Fibroblast of the aortic adventitia (primary cell): ENCODE measurements at regions not wholly inside any gene's neighbourhood (a gene's known extent, or its start where the extent isn't known, plus 50 kb on each side); places are given as distances from the start of the nearest gene placed in this dataset.
A peak's percentile ranks its signal among the peaks of the same experiment; 100 is the strongest.
"Not testable (repeated sequence)": the region's sequence is repeated elsewhere in the genome, so short reads cannot be mapped to it uniquely, and the experiment has no call there.

Source experiments
- DNase-seq: peaks from one replicate; pipeline ENCODE4 v3.0.0-alpha.2; 2010; ENCODE audit warnings: low read depth
- H3K4me3 ChIP-seq: 2 replicates; pipeline ENCODE4 v1.5.1; 2011; ENCODE audit warnings: low read depth, mild to moderate bottlenecking, control low read depth, low read length, moderate library complexity
- TF ChIP-seq, protein P1 (sequence below): IDR thresholded peaks from 2 replicates; pipeline ENCODE4 v1.5.1; 2011; ENCODE audit warnings: mild to moderate bottlenecking, low read length, control low read depth, inconsistent platforms; ENCODE audit not compliant: insufficient read depth

DNA sequence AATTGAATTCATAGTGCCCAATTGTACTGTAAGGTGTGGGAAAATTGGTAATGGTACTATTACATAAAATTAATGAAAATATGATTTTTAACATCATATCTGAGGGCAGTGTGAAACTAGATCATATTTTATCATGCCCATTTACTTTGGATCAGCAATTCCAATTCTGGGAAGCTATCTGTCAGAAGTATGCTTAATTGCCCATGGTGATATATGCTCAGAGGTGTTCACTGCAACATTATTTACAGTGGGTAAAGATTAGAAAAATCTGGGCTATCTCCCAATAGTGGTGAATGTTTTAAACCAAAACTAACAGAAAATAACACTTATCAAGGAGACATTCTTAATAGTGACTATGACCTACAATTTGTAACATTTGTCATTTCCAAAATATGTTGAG is 1260.0 kb downstream of the BRINP3 start:
- DNase-seq, result no peak
- TF ChIP-seq, protein P1, sequence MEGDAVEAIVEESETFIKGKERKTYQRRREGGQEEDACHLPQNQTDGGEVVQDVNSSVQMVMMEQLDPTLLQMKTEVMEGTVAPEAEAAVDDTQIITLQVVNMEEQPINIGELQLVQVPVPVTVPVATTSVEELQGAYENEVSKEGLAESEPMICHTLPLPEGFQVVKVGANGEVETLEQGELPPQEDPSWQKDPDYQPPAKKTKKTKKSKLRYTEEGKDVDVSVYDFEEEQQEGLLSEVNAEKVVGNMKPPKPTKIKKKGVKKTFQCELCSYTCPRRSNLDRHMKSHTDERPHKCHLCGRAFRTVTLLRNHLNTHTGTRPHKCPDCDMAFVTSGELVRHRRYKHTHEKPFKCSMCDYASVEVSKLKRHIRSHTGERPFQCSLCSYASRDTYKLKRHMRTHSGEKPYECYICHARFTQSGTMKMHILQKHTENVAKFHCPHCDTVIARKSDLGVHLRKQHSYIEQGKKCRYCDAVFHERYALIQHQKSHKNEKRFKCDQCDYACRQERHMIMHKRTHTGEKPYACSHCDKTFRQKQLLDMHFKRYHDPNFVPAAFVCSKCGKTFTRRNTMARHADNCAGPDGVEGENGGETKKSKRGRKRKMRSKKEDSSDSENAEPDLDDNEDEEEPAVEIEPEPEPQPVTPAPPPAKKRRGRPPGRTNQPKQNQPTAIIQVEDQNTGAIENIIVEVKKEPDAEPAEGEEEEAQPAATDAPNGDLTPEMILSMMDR, result no peak

DNA sequence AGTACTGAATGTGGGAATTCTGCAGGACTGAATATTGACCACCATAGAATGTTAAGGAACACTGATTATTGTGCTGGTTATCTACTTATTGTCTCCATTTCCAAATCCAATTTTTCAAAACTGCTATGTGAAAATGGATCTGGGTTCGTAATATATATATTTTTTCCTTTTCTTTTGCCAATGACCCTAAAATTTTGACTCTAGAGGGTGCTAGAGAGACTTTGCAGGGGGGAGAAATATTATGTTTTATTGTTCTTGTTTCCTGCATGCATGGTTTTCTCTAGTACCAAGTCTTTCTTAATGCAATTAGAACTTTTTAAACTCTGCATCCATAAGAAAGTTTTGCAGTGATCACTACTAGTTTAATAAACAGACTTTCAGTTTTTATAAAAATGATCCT is 1256.9 kb downstream of the BRINP3 start:
- TF ChIP-seq, protein P1, result no peak
- DNase-seq, result no peak
- H3K4me3 ChIP-seq, result no peak overlapping the region

More for the DNA sequence above, 1260.0 kb downstream of the BRINP3 start:
- no peak overlapping the region for H3K4me3 ChIP-seq

DNA sequence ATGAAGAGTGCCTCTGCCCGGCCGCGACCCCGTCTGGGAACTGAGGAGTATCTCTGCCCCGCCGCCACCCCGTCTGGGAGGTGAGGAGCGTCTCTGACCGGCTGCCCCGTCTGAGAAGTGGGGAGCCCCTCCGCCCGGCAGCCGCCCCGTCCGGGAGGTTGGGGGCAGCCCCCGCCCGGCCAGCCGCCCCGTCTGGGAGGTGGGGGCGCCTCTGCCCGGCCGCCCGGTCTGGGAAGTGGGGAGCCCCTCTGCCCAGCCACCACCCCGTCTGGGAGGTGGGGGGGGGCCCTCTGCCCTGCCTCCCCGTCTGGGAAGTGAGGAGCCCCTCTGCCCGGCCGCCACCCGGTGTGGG is 1251.9 kb downstream of the BRINP3 start:
- not testable (repeated sequence) for H3K4me3 ChIP-seq, DNase-seq

DNA sequence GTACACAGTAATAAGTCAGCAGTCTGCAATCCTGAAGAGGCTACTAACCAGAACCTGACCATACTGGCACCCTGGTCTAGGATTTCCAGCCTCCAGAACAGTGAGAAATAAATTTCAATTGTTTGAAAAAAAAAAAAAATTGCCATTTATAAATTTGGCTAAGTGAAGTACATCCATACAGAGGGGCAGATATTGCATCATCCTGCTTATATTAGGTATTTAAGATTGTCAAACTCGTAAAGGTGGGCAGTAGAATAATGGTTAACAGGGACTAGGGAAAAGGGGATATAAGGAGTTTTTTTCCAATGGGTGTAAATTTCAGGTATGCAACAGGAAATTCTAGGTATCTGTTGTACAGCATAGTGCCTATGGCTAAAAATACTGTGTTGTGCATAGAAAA is 1250.9 kb downstream of the BRINP3 start:
- DNase-seq, result no peak
- TF ChIP-seq, protein P1, result no peak
- no peak overlapping the region for H3K4me3 ChIP-seq

DNA sequence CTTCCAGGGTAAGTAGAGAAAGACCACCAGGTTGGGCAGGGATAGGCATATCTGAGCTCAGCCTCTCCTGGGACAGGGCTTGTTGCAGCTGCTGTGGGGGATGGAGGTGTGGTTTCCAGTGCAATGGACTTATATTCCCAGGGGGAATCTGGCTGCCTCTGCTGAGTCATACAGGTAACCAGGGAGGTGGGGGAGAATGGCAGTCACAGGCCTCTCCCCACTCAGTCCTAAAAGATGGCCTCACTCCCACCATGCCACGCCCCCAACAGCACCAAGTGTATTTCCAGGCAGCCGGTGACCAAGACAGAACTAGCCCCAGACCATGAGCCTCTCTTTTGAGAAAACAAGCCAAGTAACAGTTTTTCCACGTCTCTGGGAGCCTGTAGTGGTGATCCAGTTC is 1240.7 kb downstream of the BRINP3 start:
- TF ChIP-seq, protein P1, result no peak
- no peak overlapping the region for H3K4me3 ChIP-seq
- DNase-seq, result no peak

DNA sequence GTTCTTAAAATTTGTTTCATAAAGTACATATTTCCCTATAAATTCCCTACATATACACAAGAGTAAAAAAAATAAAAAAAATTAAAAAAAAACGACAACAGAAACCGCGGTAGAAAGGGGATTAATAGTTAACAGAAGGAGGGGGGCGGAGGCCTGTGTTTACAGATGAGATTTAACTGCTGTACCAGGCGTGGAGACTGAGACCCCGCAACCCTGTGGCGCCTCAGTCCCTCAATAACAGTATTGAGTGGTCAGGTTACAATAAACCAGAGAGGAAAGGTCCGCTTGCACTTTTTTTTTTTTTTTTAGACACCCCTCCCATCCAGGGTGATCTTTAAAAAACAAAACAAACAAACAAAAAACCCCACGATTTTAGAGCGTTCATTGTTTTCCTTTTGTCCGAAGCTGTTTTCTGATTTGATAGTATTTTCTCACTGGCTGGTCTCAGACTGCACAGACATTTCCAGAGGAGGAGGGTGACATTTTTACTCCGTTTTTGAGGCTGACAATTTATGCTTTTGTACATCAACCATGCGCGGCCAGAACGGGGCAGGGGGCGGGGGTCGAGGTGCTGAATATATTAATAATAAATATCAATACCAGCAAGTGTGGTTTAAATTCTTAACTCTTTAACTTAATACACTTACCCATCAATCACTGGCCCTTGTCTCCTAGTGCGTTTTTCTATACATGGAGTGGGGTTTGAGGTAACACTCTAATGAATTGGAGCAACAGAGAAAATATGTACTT is 1223.9 kb downstream of the BRINP3 start:
- no peak overlapping the region for H3K4me3 ChIP-seq
- TF ChIP-seq, protein P1, result no peak
- DNase-seq, result no peak

DNA sequence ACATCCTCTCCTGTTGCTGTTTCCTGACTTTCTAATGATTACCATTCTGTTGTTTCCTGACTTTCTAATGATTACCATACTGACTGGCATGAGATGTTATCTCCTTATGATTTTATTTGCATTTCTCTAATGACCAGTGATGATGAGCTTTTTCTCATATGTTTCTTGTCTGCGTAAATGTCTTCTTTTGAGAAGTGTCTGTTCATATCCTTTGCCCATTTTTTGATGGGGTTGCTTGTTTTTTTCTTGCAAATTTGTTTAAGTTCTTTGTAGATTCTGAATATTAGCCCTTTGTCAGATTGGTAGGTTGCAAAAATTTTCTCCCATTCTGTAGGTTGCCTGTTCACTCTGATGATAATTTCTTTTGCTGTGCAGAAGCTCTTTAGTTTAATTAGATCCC is 1216.5 kb downstream of the BRINP3 start:
- DNase-seq, H3K4me3 ChIP-seq: not testable (repeated sequence)

DNA sequence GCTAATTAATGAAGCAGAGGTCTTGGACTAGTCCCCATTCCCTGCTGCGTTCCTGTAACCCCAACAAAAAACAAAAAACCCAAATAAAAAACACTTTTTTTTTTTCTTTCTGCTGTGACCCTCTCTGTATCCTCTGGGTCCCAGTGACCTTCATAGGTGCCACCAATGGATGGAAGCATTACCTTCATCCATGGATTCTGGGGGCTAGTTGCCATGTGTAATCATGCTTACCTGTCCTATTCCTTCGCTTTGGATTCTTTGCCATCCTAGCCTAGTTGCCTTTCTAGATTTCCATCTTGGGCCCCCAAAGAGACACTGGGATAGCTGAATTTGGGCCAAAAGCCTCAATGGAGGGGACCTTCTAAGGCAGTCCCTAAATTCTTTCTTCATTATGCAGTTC is 1208.7 kb downstream of the BRINP3 start:
- peak; percentile 1 for DNase-seq
- TF ChIP-seq, protein P1, result no peak
- H3K4me3 ChIP-seq, result no peak overlapping the region
